SK-N-SH (cell line): ENCODE measurements at regions not wholly inside any gene's neighbourhood (a gene's known extent, or its start where the extent isn't known, plus 50 kb on each side); places are given as distances from the start of the nearest gene placed in this dataset.
A peak's percentile ranks its signal among the peaks of the same experiment; 100 is the strongest.

Experiments used
- CTCF ChIA-PET: fragments of 300-600, 350-600 bp; formaldehyde crosslinking; extraction: SDS; loops from one replicate; lab custom pipeline; 2021; lab: Yijun Ruan, JAX
- POLR2A ChIA-PET: fragments of 350-600 bp; sonication (Branson Sonifier 250); formaldehyde crosslinking; extraction: SDS; loops from one replicate; lab custom pipeline; 2020; ENCODE audit warnings: antibody characterized with exemption, inconsistent platforms; lab: Yijun Ruan, JAX
- DNase-seq: peaks from one replicate; pipeline ENCODE4 v3.0.0; 2012
- H2AFZ ChIP-seq: fragments of 200-600 bp; sonication (generic); 2 replicates; pipeline ENCODE4 v1.8.1; 2016; ENCODE audit warnings: antibody characterized with exemption, mild to moderate bottlenecking, low read depth
- H3F3A ChIP-seq: fragments of 200-600 bp; sonication (generic); replicated peaks from 2 replicates; pipeline ENCODE3; 2016; ENCODE audit warnings: antibody characterized with exemption, mild to moderate bottlenecking; ENCODE audit not compliant: insufficient read depth
- H3K27ac ChIP-seq, 2 experiments: fragments of 200-500 bp in 1 of 2; fragments of 200-600 bp in 1 of 2; sonication (Bioruptor generic) in 1 of 2; sonication (generic), shearing (Covaris generic) in 1 of 2; 2 replicates each; pipeline versions ENCODE4 v1.5.1 to v1.6.1; 2014 to 2016; ENCODE audit warnings: low read depth in 2 of 2, inconsistent platforms in 1 of 2, low read length in 1 of 2, mild to moderate bottlenecking in 1 of 2, mixed read lengths in 1 of 2
- H3K27me3 ChIP-seq: fragments of 200-600 bp; sonication (generic), shearing (Covaris generic); 2 replicates; pipeline ENCODE4 v1.6.1; 2016; ENCODE audit warnings: mixed run types; ENCODE audit not compliant: insufficient read depth
- H3K36me3 ChIP-seq, 2 experiments: fragments of 200-500 bp in 1 of 2; fragments of 200-600 bp in 1 of 2; sonication (Bioruptor generic) in 1 of 2; sonication (generic) in 1 of 2; replicated peaks in 1 of 2; 2 replicates each; pipeline versions ENCODE3 to v1.5.1; 2014 to 2016; ENCODE audit warnings: low read length in 1 of 2, mild to moderate bottlenecking in 1 of 2; ENCODE audit not compliant: insufficient read depth in 2 of 2, control insufficient read depth in 1 of 2
- H3K4me1 ChIP-seq, 2 experiments: fragments of 200-500 bp in 1 of 2; fragments of 200-600 bp in 1 of 2; sonication (Bioruptor generic) in 1 of 2; sonication (generic), shearing (Covaris generic) in 1 of 2; 2 replicates each; pipeline versions ENCODE4 v1.5.1 to v1.6.1; 2014 to 2016; ENCODE audit warnings: low read depth in 1 of 2, low read length in 1 of 2, mixed run types in 1 of 2; ENCODE audit not compliant: insufficient read depth in 2 of 2, control insufficient read depth in 1 of 2
- H3K4me2 ChIP-seq: fragments of 200-600 bp; sonication (generic), shearing (Covaris generic); 2 replicates; pipeline ENCODE4 v1.6.1; 2017; ENCODE audit warnings: mixed run types
- H3K4me3 ChIP-seq, 2 experiments: fragments of 200-500 bp in 1 of 2; fragments of 200-600 bp in 1 of 2; sonication (Bioruptor generic) in 1 of 2; sonication (generic), shearing (Covaris generic) in 1 of 2; 2 replicates each; pipeline versions ENCODE4 v1.5.1 to v1.8.1; 2014 to 2016; ENCODE audit warnings: low read depth in 2 of 2, inconsistent platforms in 1 of 2, low read length in 1 of 2, mild to moderate bottlenecking in 1 of 2, mixed read lengths in 1 of 2, moderate library complexity in 1 of 2
- H3K79me2 ChIP-seq: fragments of 200-600 bp; sonication (generic); 2 replicates; pipeline ENCODE4 v1.8.1; 2017; ENCODE audit warnings: mild to moderate bottlenecking; ENCODE audit not compliant: insufficient read depth
- H3K9ac ChIP-seq: fragments of 200-600 bp; sonication (generic); 2 replicates; pipeline ENCODE4 v1.6.1; 2017; ENCODE audit warnings: mixed run types
- H3K9me2 ChIP-seq: fragments of 200-600 bp; sonication (generic); 2 replicates; pipeline ENCODE4 v1.6.1; 2017; ENCODE audit warnings: mixed run types
- H3K9me3 ChIP-seq: fragments of 200-600 bp; sonication (generic); 2 replicates; pipeline ENCODE4 v1.6.1; 2017; ENCODE audit warnings: mixed run types, mild to moderate bottlenecking, moderate library complexity
- H4K20me1 ChIP-seq: fragments of 200-600 bp; sonication (generic); 2 replicates; pipeline ENCODE4 v1.6.1; 2017; ENCODE audit warnings: mild to moderate bottlenecking, mixed run types; ENCODE audit not compliant: insufficient read depth
- CHD2 ChIP-seq: fragments of 150-350 bp; IDR thresholded peaks from 2 replicates; pipeline ENCODE4 v1.6.1; 2018; ENCODE audit warnings: low read length; ENCODE audit not compliant: partially characterized antibody
- EP300 ChIP-seq, 2 experiments: IDR thresholded peaks; 2 replicates each; pipeline versions ENCODE4 v1.4.0 to v1.6.1; 2012; ENCODE audit warnings: borderline replicate concordance in 1 of 2, low read depth in 1 of 2, low read length in 1 of 2
- FOXJ3 ChIP-seq: sonication (generic); formaldehyde crosslinking; IDR thresholded peaks from 2 replicates; pipeline ENCODE4 v1.5.1; 2020; ENCODE audit warnings: mild to moderate bottlenecking, missing genetic modification reagents
- GATA2 ChIP-seq: sonication (generic); formaldehyde crosslinking; IDR thresholded peaks from 2 replicates; pipeline ENCODE4 v1.5.0; 2020; ENCODE audit warnings: mild to moderate bottlenecking, missing genetic modification reagents
- JUND ChIP-seq: IDR thresholded peaks from 2 replicates; pipeline ENCODE4 v1.4.0; 2012
- RAD21 ChIP-seq: IDR thresholded peaks from 2 replicates; pipeline ENCODE4 v1.6.1; 2012; ENCODE audit warnings: mild to moderate bottlenecking, low read length
- RCOR1 ChIP-seq: fragments of 150-350 bp; IDR thresholded peaks from 2 replicates; pipeline ENCODE4 v1.6.1; 2017; ENCODE audit warnings: antibody characterized with exemption, low read length
- RFX5 ChIP-seq: IDR thresholded peaks from 2 replicates; pipeline ENCODE4 v1.6.1; 2012; ENCODE audit warnings: mild to moderate bottlenecking, improper control_type of control experiment, low read length
- SIN3A ChIP-seq: IDR thresholded peaks from 2 replicates; pipeline ENCODE4 v1.6.1; 2012; ENCODE audit warnings: low read depth, mild to moderate bottlenecking, low read length, moderate library complexity, borderline replicate concordance
- SMC3 ChIP-seq: IDR thresholded peaks from 2 replicates; pipeline ENCODE4 v1.6.1; 2012; ENCODE audit warnings: low read depth, low read length, improper control_type of control experiment
- TAF1 ChIP-seq: IDR thresholded peaks from 2 replicates; pipeline ENCODE4 v1.6.1; 2012; ENCODE audit warnings: low read depth, mild to moderate bottlenecking, low read length, moderate library complexity, borderline replicate concordance
- TCF12 ChIP-seq: IDR thresholded peaks from 2 replicates; pipeline ENCODE4 v1.4.0; 2012
- YY1 ChIP-seq: IDR thresholded peaks from 2 replicates; pipeline ENCODE4 v1.4.0; 2012; ENCODE audit warnings: low read depth, mild to moderate bottlenecking
- TF ChIP-seq, protein P1 (sequence below): fragments of 150-350 bp; IDR thresholded peaks from 2 replicates; pipeline ENCODE4 v1.6.1; 2016; ENCODE audit warnings: mild to moderate bottlenecking, low read depth, low read length
- TF ChIP-seq, protein P2 (sequence below): IDR thresholded peaks from 2 replicates; pipeline ENCODE4; 2012
- TF ChIP-seq, protein P3 (sequence below): fragments of 200-600 bp; sonication (generic); IDR thresholded peaks from 2 replicates; pipeline ENCODE4 v1.6.1; 2017; ENCODE audit warnings: antibody characterized with exemption, mild to moderate bottlenecking, moderate library complexity
- TF ChIP-seq, protein P4 (sequence below): IDR thresholded peaks from 2 replicates; pipeline ENCODE4 v1.4.0; 2012; ENCODE audit warnings: low read depth
- TF ChIP-seq, protein P5 (sequence below): IDR thresholded peaks from 2 replicates; pipeline ENCODE4 v1.4.0; 2012; ENCODE audit warnings: low read depth, borderline replicate concordance
- TF ChIP-seq, protein P6 (sequence below): IDR thresholded peaks from 2 replicates; pipeline ENCODE4 v1.6.1; 2012; ENCODE audit warnings: mild to moderate bottlenecking, low read depth, low read length, moderate library complexity

DNA sequence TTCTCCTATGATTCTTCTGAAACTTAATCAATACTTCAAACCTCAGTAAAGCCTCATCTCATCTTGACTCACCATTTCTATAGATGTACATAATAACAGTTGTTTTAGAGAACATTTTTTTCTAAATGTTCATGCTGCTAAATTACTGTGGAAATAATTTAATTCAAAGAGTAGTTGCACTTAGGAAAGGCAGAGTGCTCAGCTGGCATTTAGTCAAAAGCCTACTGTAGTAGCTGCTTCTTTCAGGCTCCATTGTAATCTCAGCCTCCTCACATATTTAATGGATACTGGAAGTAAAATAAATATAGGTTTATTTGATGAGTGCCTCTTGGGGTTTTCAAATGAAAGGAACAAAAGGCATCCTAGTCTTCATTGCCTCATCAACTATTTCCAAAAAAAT, 325.0 kb downstream of the CCER1 start:
- peak; percentile 32 for DNase-seq
- Histone ChIP-seq H3K9me2 (no peaks in the 10 kb centered on the region), H3K4me1 (peaks cover 0 to 12% of the 10 kb centered on the region in 2 experiments; a peak in 2 of 4 replicates), H2AFZ (no peak overlapping the region), H3K27ac (peak overlapping the region in 1 of 2 experiments; percentile 85; a peak in 2 of 4 replicates), H3K9me3 (no peaks in the 10 kb centered on the region), H3K79me2 (no peaks in the 10 kb centered on the region), H3K36me3 (no peaks in the 10 kb centered on the region), H4K20me1 (no peaks in the 10 kb centered on the region), H3K27me3 (no peaks in the 10 kb centered on the region), H3K4me2 (no peak overlapping the region), H3K9ac (no peak overlapping the region), H3F3A (no peaks in the 10 kb centered on the region), H3K4me3 (no peak overlapping the region)
- POLR2A ChIA-PET = no interaction called here
- peak; percentile 54 for TF ChIP-seq CHD2
- no peak for TF ChIP-seq TCF12
- TF ChIP-seq RFX5 = peak; percentile 13; the same call in 1 of the 2 replicates
- TF ChIP-seq RAD21 = 0 out of 2 replicates have a peak, but pooled peaks have one; percentile 10
- TF ChIP-seq SMC3 = no peak
- no peak for TF ChIP-seq YY1
- TF ChIP-seq GATA2 = no peak
- TF ChIP-seq FOXJ3 (CRISPR knock-in tag) = no peak
- TF ChIP-seq, protein P1, sequence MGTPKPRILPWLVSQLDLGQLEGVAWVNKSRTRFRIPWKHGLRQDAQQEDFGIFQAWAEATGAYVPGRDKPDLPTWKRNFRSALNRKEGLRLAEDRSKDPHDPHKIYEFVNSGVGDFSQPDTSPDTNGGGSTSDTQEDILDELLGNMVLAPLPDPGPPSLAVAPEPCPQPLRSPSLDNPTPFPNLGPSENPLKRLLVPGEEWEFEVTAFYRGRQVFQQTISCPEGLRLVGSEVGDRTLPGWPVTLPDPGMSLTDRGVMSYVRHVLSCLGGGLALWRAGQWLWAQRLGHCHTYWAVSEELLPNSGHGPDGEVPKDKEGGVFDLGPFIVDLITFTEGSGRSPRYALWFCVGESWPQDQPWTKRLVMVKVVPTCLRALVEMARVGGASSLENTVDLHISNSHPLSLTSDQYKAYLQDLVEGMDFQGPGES = no peak
- TF ChIP-seq SIN3A = no peak
- TF ChIP-seq, protein P2, sequence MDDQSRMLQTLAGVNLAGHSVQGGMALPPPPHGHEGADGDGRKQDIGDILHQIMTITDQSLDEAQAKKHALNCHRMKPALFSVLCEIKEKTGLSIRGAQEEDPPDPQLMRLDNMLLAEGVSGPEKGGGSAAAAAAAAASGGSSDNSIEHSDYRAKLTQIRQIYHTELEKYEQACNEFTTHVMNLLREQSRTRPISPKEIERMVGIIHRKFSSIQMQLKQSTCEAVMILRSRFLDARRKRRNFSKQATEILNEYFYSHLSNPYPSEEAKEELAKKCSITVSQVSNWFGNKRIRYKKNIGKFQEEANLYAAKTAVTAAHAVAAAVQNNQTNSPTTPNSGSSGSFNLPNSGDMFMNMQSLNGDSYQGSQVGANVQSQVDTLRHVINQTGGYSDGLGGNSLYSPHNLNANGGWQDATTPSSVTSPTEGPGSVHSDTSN = no peak
- peak; percentile 74; the same call in 1 of the 2 replicates for TF ChIP-seq RCOR1
- TF ChIP-seq, protein P3, sequence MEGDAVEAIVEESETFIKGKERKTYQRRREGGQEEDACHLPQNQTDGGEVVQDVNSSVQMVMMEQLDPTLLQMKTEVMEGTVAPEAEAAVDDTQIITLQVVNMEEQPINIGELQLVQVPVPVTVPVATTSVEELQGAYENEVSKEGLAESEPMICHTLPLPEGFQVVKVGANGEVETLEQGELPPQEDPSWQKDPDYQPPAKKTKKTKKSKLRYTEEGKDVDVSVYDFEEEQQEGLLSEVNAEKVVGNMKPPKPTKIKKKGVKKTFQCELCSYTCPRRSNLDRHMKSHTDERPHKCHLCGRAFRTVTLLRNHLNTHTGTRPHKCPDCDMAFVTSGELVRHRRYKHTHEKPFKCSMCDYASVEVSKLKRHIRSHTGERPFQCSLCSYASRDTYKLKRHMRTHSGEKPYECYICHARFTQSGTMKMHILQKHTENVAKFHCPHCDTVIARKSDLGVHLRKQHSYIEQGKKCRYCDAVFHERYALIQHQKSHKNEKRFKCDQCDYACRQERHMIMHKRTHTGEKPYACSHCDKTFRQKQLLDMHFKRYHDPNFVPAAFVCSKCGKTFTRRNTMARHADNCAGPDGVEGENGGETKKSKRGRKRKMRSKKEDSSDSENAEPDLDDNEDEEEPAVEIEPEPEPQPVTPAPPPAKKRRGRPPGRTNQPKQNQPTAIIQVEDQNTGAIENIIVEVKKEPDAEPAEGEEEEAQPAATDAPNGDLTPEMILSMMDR = no peak
- TF ChIP-seq, protein P4, sequence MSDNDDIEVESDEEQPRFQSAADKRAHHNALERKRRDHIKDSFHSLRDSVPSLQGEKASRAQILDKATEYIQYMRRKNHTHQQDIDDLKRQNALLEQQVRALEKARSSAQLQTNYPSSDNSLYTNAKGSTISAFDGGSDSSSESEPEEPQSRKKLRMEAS = no peak
- peak in 1 of 2 experiments; percentile 39; a peak in 1 of 4 replicates for TF ChIP-seq EP300 (IDR thresholded peaks at IDR 0.05; ENCODE audit: borderline replicate concordance in 1 of 2, low read depth in 1 of 2, low read length in 1 of 2)
- TF ChIP-seq JUND = no peak
- TF ChIP-seq, protein P5, sequence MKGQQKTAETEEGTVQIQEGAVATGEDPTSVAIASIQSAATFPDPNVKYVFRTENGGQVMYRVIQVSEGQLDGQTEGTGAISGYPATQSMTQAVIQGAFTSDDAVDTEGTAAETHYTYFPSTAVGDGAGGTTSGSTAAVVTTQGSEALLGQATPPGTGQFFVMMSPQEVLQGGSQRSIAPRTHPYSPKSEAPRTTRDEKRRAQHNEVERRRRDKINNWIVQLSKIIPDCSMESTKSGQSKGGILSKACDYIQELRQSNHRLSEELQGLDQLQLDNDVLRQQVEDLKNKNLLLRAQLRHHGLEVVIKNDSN = no peak
- TF ChIP-seq, protein P6, sequence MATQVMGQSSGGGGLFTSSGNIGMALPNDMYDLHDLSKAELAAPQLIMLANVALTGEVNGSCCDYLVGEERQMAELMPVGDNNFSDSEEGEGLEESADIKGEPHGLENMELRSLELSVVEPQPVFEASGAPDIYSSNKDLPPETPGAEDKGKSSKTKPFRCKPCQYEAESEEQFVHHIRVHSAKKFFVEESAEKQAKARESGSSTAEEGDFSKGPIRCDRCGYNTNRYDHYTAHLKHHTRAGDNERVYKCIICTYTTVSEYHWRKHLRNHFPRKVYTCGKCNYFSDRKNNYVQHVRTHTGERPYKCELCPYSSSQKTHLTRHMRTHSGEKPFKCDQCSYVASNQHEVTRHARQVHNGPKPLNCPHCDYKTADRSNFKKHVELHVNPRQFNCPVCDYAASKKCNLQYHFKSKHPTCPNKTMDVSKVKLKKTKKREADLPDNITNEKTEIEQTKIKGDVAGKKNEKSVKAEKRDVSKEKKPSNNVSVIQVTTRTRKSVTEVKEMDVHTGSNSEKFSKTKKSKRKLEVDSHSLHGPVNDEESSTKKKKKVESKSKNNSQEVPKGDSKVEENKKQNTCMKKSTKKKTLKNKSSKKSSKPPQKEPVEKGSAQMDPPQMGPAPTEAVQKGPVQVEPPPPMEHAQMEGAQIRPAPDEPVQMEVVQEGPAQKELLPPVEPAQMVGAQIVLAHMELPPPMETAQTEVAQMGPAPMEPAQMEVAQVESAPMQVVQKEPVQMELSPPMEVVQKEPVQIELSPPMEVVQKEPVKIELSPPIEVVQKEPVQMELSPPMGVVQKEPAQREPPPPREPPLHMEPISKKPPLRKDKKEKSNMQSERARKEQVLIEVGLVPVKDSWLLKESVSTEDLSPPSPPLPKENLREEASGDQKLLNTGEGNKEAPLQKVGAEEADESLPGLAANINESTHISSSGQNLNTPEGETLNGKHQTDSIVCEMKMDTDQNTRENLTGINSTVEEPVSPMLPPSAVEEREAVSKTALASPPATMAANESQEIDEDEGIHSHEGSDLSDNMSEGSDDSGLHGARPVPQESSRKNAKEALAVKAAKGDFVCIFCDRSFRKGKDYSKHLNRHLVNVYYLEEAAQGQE = no peak
- TF ChIP-seq TAF1 = no peak
- CTCF ChIA-PET = interaction anchor here (0.8 kb wide), 1 partner anchor 224 kb away, joined by 4 read pairs; no protein-coding TSS in a partner anchor
